Testis (tissue), 2 donors: ENCODE measurements at regions not wholly inside any gene's neighbourhood (a gene's known extent, or its start where the extent isn't known, plus 50 kb on each side); places are given as distances from the start of the nearest gene placed in this dataset.

Experiments
- CTCF ChIP-seq, 3 experiments: fragments of 450-650 bp in 2 of 3; fragments of 200-600 bp in 1 of 3; sonication (generic) in 1 of 3; IDR thresholded peaks; one replicate each; pipeline ENCODE4 v1.5.1; 2016 to 2019; ENCODE audit warnings: antibody characterized with exemption in 3 of 3, mild to moderate bottlenecking in 2 of 3, moderate library complexity in 1 of 3
- POLR2A ChIP-seq: fragments of 450-650 bp; IDR thresholded peaks from one replicate; pipeline ENCODE4 v1.6.1; 2017; ENCODE audit warnings: antibody characterized with exemption, mild to moderate bottlenecking, moderate library complexity

- TF ChIP-seq CTCF (IDR thresholded peaks at IDR 0.05) (no peak), POLR2A (no peak)
Observed at GRCh38 chr1:30327370-30328099, 395.9 kb downstream of the MATN1 start.
